Smooth muscle cell (in vitro differentiated cells): ENCODE measurements at regions not wholly inside any gene's neighbourhood (a gene's known extent, or its start where the extent isn't known, plus 50 kb on each side); places are given as distances from the start of the nearest gene placed in this dataset.

Source experiments
- DNase-seq: peaks from one replicate; lab custom pipeline; 2025; ENCODE audit not compliant: unreplicated experiment; lab: John Stamatoyannopoulos, UW
- H2AFZ ChIP-seq: fragments of 200-600 bp; sonication (generic); 2 replicates; pipeline ENCODE4 v1.6.0; 2016; ENCODE audit warnings: antibody characterized with exemption, low read depth, mild to moderate bottlenecking
- H3F3A ChIP-seq: fragments of 200-600 bp; sonication (generic); 2 replicates; pipeline ENCODE4 v1.6.0; 2017; ENCODE audit warnings: antibody characterized with exemption, low read depth
- H3K27ac ChIP-seq: fragments of 200-600 bp; sonication (generic); 2 replicates; pipeline ENCODE4 v1.5.1; 2016; ENCODE audit warnings: low read depth, mild to moderate bottlenecking
- H3K27me3 ChIP-seq: fragments of 200-600 bp; sonication (generic); 2 replicates; pipeline ENCODE4 v1.6.1; 2016; ENCODE audit warnings: low read depth, mild to moderate bottlenecking
- H3K36me3 ChIP-seq: fragments of 200-600 bp; sonication (generic); 2 replicates; pipeline ENCODE4 v1.5.1; 2016; ENCODE audit warnings: low read depth
- H3K4me1 ChIP-seq: fragments of 200-600 bp; sonication (generic); 2 replicates; pipeline ENCODE4 v1.5.1; 2016; ENCODE audit warnings: low read depth
- H3K4me2 ChIP-seq: fragments of 200-600 bp; sonication (generic); 2 replicates; pipeline ENCODE4 v1.6.0; 2016; ENCODE audit warnings: mild to moderate bottlenecking
- H3K4me3 ChIP-seq: fragments of 200-600 bp; sonication (generic); 2 replicates; pipeline ENCODE4 v1.5.1; 2016; ENCODE audit warnings: mild to moderate bottlenecking
- H3K79me2 ChIP-seq: fragments of 200-600 bp; sonication (generic); 2 replicates; pipeline ENCODE4 v1.6.0; 2016; ENCODE audit warnings: low read depth, mild to moderate bottlenecking
- H3K9ac ChIP-seq: fragments of 200-600 bp; sonication (generic); 2 replicates; pipeline ENCODE4 v1.6.0; 2016; ENCODE audit warnings: low read depth
- H3K9me3 ChIP-seq: fragments of 200-600 bp; sonication (generic); replicated peaks from 2 replicates; pipeline ENCODE4 v1.5.1; 2016; ENCODE audit warnings: low read depth
- H4K20me1 ChIP-seq: fragments of 200-600 bp; sonication (generic); 2 replicates; pipeline ENCODE4 v1.6.0; 2016; ENCODE audit warnings: low read depth
- CTCF ChIP-seq: fragments of 200-600 bp; sonication (generic); IDR thresholded peaks from 2 replicates; pipeline ENCODE4 v1.5.1; 2017; ENCODE audit warnings: borderline replicate concordance, mild to moderate bottlenecking, antibody characterized with exemption; ENCODE audit not compliant: insufficient read depth, poor library complexity, severe bottlenecking
- WGBS: methylation state at CpG from one replicate; pipeline ENCODE4 v1.1.7; 2016; ENCODE audit warnings: low lambda C conversion rate; 5-methylcytosine and 5-hydroxymethylcytosine counted together

GRCh38 chr6:23692184-23692583 is 433.8 kb upstream of the NRSN1 start:
- WGBS, result 86% methylated on average over 2 of the region's 2 CpGs
- Histone ChIP-seq H3K4me1 (no peaks in the 10 kb centered on the region), H3K4me3 (no peak overlapping the region), H3K4me2 (no peak overlapping the region), H3K79me2 (no peaks in the 10 kb centered on the region), H3K27me3 (no peaks in the 10 kb centered on the region), H4K20me1 (no peaks in the 10 kb centered on the region), H3K9ac (no peak overlapping the region), H3K36me3 (no peaks in the 10 kb centered on the region), H3F3A (no peaks in the 10 kb centered on the region), H3K27ac (no peak overlapping the region), H3K9me3 (no peaks in the 10 kb centered on the region), H2AFZ (no peak overlapping the region)
- no peak for DNase-seq
- TF ChIP-seq CTCF, result no peak

- no peak for TF ChIP-seq CTCF
- no peak for DNase-seq
- no peaks in the 10 kb centered on the region for H3K36me3 ChIP-seq
- no peak overlapping the region for H3K27ac ChIP-seq
- H3K9ac ChIP-seq, result no peak overlapping the region
- H2AFZ ChIP-seq, result no peak overlapping the region
- no peak overlapping the region for H3K4me3 ChIP-seq
- no peaks in the 10 kb centered on the region for H3K4me1 ChIP-seq
- H3K79me2 ChIP-seq, result no peaks in the 10 kb centered on the region
- no peaks in the 10 kb centered on the region for H3K27me3 ChIP-seq
- H3K9me3 ChIP-seq, result no peaks in the 10 kb centered on the region
- 50% methylated on average over 4 of the region's 4 CpGs for WGBS
- H3F3A ChIP-seq, result no peaks in the 10 kb centered on the region
- H3K4me2 ChIP-seq, result no peak overlapping the region
- H4K20me1 ChIP-seq, result no peaks in the 10 kb centered on the region
Observed at GRCh38 chr6:23696992-23697391, 429.0 kb upstream of the NRSN1 start.

- H3K9ac ChIP-seq, result no peak overlapping the region
- no peak overlapping the region for H3K4me2 ChIP-seq
- no peaks in the 10 kb centered on the region for H3F3A ChIP-seq
- no peaks in the 10 kb centered on the region for H3K9me3 ChIP-seq
- 88% methylated on average over 2 of the region's 2 CpGs for WGBS
- no peaks in the 10 kb centered on the region for H3K27me3 ChIP-seq
- H3K79me2 ChIP-seq, result no peaks in the 10 kb centered on the region
- H4K20me1 ChIP-seq, result no peaks in the 10 kb centered on the region
- no peak overlapping the region for H3K4me3 ChIP-seq
- H2AFZ ChIP-seq, result no peak overlapping the region
- H3K4me1 ChIP-seq, result no peaks in the 10 kb centered on the region
- no peak for DNase-seq
- no peak for TF ChIP-seq CTCF
- no peak overlapping the region for H3K27ac ChIP-seq
- H3K36me3 ChIP-seq, result no peaks in the 10 kb centered on the region
Observed at GRCh38 chr6:23704479-23705052, 421.4 kb upstream of the NRSN1 start.

GRCh38 chr6:23705697-23706096 is 420.3 kb upstream of the NRSN1 start:
- Histone ChIP-seq H3K9ac (no peak overlapping the region), H3K27ac (no peak overlapping the region), H3F3A (no peaks in the 10 kb centered on the region), H3K36me3 (no peaks in the 10 kb centered on the region), H2AFZ (no peak overlapping the region), H3K4me3 (no peak overlapping the region), H3K4me1 (no peaks in the 10 kb centered on the region), H3K79me2 (no peaks in the 10 kb centered on the region), H4K20me1 (no peaks in the 10 kb centered on the region), H3K4me2 (no peak overlapping the region), H3K9me3 (no peaks in the 10 kb centered on the region), H3K27me3 (no peaks in the 10 kb centered on the region)
- 83% methylated on average over 2 of the region's 2 CpGs for WGBS
- DNase-seq, result no peak
- no peak for TF ChIP-seq CTCF
